Ovary (tissue), 7 donors: ENCODE measurements at regions not wholly inside any gene's neighbourhood (a gene's known extent, or its start where the extent isn't known, plus 50 kb on each side); places are given as distances from the start of the nearest gene placed in this dataset.

Experiments
- DNase-seq, 5 donors: peaks; one replicate each; pipeline ENCODE4 v3.0.0-alpha.2; 2019 to 2020
- H3K27ac ChIP-seq, 2 donors: fragments of 200-600 bp; one replicate each; pipeline versions ENCODE4 v1.5.1 to v1.8.0; 2019 to 2022
- H3K27me3 ChIP-seq: fragments of 200-600 bp; one replicate; pipeline ENCODE4 v1.8.0; 2022
- H3K36me3 ChIP-seq: fragments of 200-600 bp; sonication (generic); one replicate; pipeline ENCODE4 v1.5.1; 2019
- H3K4me1 ChIP-seq: one replicate; pipeline ENCODE4 v1.8.1; 2013; ENCODE audit warnings: mild to moderate bottlenecking, moderate library complexity; ENCODE audit not compliant: insufficient read depth
- H3K4me3 ChIP-seq: fragments of 200-600 bp; sonication (generic); one replicate; pipeline ENCODE4 v1.5.1; 2017
- H3K9me3 ChIP-seq, 2 donors: fragments of 200-600 bp in 1 of 2; sonication (generic) in 1 of 2; one replicate each; pipeline versions ENCODE4 v1.5.1 to v1.8.1; 2013 to 2019; ENCODE audit warnings: mild to moderate bottlenecking in 1 of 2, moderate library complexity in 1 of 2
- CTCF ChIP-seq, 3 donors: fragments of 450-650 bp in 2 of 3; fragments of 200-600 bp in 1 of 3; IDR thresholded peaks; one replicate each; pipeline versions ENCODE4 v1.5.1 to v1.8.0; 2016 to 2022; ENCODE audit warnings: antibody characterized with exemption in 3 of 3, mild to moderate bottlenecking in 1 of 3
- EP300 ChIP-seq: sonication (generic); formaldehyde crosslinking; IDR thresholded peaks from one replicate; pipeline ENCODE4 v1.6.1; 2017; ENCODE audit warnings: antibody characterized with exemption
- POLR2A ChIP-seq: fragments of 450-650 bp; IDR thresholded peaks from one replicate; pipeline ENCODE4 v1.6.1; 2017; ENCODE audit warnings: antibody characterized with exemption, mild to moderate bottlenecking, moderate library complexity
- WGBS, 3 donors: extraction: QIAGEN DNeasy Blood & Tissue Kit in 1 of 3; methylation state at CpG; one replicate each; pipeline versions ENCODE4 v1.1.5 to v1.1.7; 2013 to 2017; 5-methylcytosine and 5-hydroxymethylcytosine counted together
- intact Hi-C, 4 donors: fragments of 100-400 bp; cut with DNase I; formaldehyde crosslinking; loops; one replicate each; pipeline versions ENCODE4 v1.11.0 to v1.15.1; 2022 to 2023
- donor health status: DM: no; HTN: no; CAD: no; lungs with moderate emphysema.
- donor health status: DM: no; HTN: no; CAD: no.
- donor health status: Bipolar disorder and iron deficiency.
- donor health status: DM: no; HTN: no; CAD: no.
- donor health status: DM: yes; HTN: yes; CAD: no.

GRCh38 chr5:111855356-111855755 lies 98.4 kb upstream of the NREP start:
- intact Hi-C loops = no loop called here
- Histone ChIP-seq H3K27ac (no peak overlapping the region), H3K4me3 (no peak overlapping the region), H3K27me3 (no peaks in the 10 kb centered on the region), H3K36me3 (no peaks in the 10 kb centered on the region), H3K9me3 (no peaks in the 10 kb centered on the region), H3K4me1 (no peaks in the 10 kb centered on the region)
- 86 to 89% (median 89%) methylated on average over 1 of the region's 1 CpG for WGBS, 3 donors
- DNase-seq = no peak
- TF ChIP-seq CTCF (IDR thresholded peaks at IDR 0.05) (no peak), POLR2A (no peak), EP300 (no peak)

- TF ChIP-seq EP300 = no peak
- TF ChIP-seq CTCF (IDR thresholded peaks at IDR 0.05) = no peak
- TF ChIP-seq POLR2A = no peak
- DNase-seq = no peak
- no peaks in the 10 kb centered on the region for H3K27me3 ChIP-seq
- H3K4me3 ChIP-seq = no peak overlapping the region
- whole genome bisulfite sequencing, 3 donors = 21 to 41% (median 24%) methylated on average over 2 of the region's 2 CpGs
- H3K36me3 ChIP-seq = no peaks in the 10 kb centered on the region
- no peaks in the 10 kb centered on the region for H3K9me3 ChIP-seq
- intact Hi-C loops = no loop called here
- H3K27ac ChIP-seq = no peak overlapping the region
- H3K4me1 ChIP-seq = no peaks in the 10 kb centered on the region
Observed at GRCh38 chr5:111854186-111854585, 97.2 kb upstream of the NREP start.

GRCh38 chr5:111853748-111854147 lies 96.8 kb upstream of the NREP start:
- TF ChIP-seq POLR2A (no peak), CTCF (IDR thresholded peaks at IDR 0.05) (no peak), EP300 (no peak)
- Histone ChIP-seq H3K27me3 (no peaks in the 10 kb centered on the region), H3K9me3 (no peaks in the 10 kb centered on the region), H3K4me1 (no peaks in the 10 kb centered on the region), H3K36me3 (no peaks in the 10 kb centered on the region), H3K4me3 (no peak overlapping the region), H3K27ac (no peak overlapping the region)
- intact Hi-C loops = no loop called here
- 19 to 25% (median 25%) methylated on average over 3 of the region's 3 CpGs for WGBS, 3 donors
- no peak for DNase-seq

- TF ChIP-seq POLR2A (no peak), CTCF (IDR thresholded peaks at IDR 0.05) (no peak), EP300 (no peak)
- no peak overlapping the region for H3K4me3 ChIP-seq
- WGBS, 3 donors = 91 to 93% (median 92%) methylated on average over 4 of the region's 4 CpGs
- H3K36me3 ChIP-seq = no peaks in the 10 kb centered on the region
- H3K27ac ChIP-seq = no peak overlapping the region
- H3K27me3 ChIP-seq = no peaks in the 10 kb centered on the region
- DNase-seq = no peak
- no peaks in the 10 kb centered on the region for H3K9me3 ChIP-seq
- intact Hi-C loops = no loop called here
- no peaks in the 10 kb centered on the region for H3K4me1 ChIP-seq
Observed at GRCh38 chr5:111851631-111852548, 94.9 kb upstream of the NREP start.
